ENCODE measurements at regions not wholly inside any gene's neighbourhood (a gene's known extent, or its start where the extent isn't known, plus 50 kb on each side); places are given as distances from the start of the nearest gene placed in this dataset.

DNA sequence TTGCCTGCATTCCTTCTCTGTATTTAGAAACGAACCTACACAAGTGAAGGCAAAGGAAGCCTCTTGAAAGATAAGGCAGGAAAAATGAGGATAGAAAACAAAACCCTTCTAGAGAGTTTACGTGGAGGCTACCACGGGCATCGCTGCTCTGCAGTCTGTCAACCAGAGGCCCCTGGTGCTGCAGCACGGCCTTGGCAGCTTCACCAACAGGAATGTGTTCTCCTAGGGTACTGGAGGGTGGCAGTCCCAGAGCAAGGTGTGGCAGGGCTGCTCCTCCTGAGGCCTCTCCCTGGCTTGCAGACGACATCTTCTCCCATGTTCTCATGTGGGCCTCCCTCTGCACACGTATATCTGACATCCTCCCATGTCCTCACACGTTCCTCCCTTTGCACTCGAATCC, 57.6 kb upstream of the SAMD11 start:
- TF ChIP-seq, protein P1, sequence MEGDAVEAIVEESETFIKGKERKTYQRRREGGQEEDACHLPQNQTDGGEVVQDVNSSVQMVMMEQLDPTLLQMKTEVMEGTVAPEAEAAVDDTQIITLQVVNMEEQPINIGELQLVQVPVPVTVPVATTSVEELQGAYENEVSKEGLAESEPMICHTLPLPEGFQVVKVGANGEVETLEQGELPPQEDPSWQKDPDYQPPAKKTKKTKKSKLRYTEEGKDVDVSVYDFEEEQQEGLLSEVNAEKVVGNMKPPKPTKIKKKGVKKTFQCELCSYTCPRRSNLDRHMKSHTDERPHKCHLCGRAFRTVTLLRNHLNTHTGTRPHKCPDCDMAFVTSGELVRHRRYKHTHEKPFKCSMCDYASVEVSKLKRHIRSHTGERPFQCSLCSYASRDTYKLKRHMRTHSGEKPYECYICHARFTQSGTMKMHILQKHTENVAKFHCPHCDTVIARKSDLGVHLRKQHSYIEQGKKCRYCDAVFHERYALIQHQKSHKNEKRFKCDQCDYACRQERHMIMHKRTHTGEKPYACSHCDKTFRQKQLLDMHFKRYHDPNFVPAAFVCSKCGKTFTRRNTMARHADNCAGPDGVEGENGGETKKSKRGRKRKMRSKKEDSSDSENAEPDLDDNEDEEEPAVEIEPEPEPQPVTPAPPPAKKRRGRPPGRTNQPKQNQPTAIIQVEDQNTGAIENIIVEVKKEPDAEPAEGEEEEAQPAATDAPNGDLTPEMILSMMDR (IDR thresholded peaks at IDR 0.05), result no peak
- TF ChIP-seq POLR2A (IDR thresholded peaks at IDR 0.05), result no peak
- TF ChIP-seq EP300 (IDR thresholded peaks at IDR 0.05), result no peak

All from tibial nerve (tissue), 4 donors.